ENCODE measurements at regions not wholly inside any gene's neighbourhood (a gene's known extent, or its start where the extent isn't known, plus 50 kb on each side); places are given as distances from the start of the nearest gene placed in this dataset.

DNA sequence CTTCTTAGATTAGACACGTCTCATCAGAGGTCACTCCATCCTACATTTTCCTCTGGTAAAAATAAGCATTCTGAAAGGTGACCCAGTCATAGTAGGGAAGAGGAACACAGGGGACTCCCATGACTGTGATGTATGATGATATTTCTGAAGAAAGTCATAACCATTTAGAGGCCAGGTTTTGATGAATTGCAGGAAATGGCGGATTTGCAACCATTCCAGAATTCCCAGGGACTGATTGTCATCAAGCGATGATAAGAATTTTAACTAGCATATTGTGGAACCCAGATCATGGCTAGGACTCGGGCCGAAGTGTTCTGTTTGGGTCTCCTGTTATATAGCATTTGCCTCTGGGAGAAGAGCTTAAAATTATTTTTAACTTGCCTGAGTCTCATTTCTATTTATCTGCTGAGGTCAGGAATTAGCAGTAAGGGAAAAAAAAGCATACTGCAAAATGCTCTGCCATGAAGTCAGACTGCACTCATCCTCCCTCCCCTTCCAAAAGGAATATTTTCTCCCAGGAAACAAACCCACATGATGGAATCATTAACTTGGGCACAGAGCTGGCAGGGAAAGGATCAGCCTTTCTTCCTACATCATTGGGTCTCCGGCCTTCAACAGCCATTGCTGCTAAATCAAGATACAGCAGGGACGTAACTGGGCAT, 286.7 kb downstream of the HLX start:
- Histone ChIP-seq H3K4me1 (peaks cover 2 to 67% (median 32%) of the 10 kb centered on the region in 6 donors), H3K36me3 (no peaks in the 10 kb centered on the region), H3K9me3 (peaks cover 0 to 4% (median 0%) of the 10 kb centered on the region in 8 donors), H3K27me3 (replicated peaks in 1 of 7) (peaks cover 0 to 8% (median 0%) of the 10 kb centered on the region in 7 donors), H3K27ac (peak overlapping the region in 3 of 8 donors; percentile 52 to 78 (median 75)), H3K4me3 (no peak overlapping the region)
- intact Hi-C loops (cut with DNase I; ENCODE audit: low total_unique reads), result no loop called here
- TF ChIP-seq POLR2AphosphoS5 (IDR thresholded peaks at IDR 0.05), result no peak
- no peak for TF ChIP-seq POLR2A (IDR thresholded peaks at IDR 0.05)
- TF ChIP-seq, protein P1, sequence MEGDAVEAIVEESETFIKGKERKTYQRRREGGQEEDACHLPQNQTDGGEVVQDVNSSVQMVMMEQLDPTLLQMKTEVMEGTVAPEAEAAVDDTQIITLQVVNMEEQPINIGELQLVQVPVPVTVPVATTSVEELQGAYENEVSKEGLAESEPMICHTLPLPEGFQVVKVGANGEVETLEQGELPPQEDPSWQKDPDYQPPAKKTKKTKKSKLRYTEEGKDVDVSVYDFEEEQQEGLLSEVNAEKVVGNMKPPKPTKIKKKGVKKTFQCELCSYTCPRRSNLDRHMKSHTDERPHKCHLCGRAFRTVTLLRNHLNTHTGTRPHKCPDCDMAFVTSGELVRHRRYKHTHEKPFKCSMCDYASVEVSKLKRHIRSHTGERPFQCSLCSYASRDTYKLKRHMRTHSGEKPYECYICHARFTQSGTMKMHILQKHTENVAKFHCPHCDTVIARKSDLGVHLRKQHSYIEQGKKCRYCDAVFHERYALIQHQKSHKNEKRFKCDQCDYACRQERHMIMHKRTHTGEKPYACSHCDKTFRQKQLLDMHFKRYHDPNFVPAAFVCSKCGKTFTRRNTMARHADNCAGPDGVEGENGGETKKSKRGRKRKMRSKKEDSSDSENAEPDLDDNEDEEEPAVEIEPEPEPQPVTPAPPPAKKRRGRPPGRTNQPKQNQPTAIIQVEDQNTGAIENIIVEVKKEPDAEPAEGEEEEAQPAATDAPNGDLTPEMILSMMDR (IDR thresholded peaks at IDR 0.05 in 8 of 11, conservative IDR thresholded peaks at IDR 0.05 in 3 of 11), result no peak
- DNase-seq, result no peak
- WGBS, 5 donors, result 62 to 81% (median 78%) methylated on average over 7 of the region's 7 CpGs

DNA sequence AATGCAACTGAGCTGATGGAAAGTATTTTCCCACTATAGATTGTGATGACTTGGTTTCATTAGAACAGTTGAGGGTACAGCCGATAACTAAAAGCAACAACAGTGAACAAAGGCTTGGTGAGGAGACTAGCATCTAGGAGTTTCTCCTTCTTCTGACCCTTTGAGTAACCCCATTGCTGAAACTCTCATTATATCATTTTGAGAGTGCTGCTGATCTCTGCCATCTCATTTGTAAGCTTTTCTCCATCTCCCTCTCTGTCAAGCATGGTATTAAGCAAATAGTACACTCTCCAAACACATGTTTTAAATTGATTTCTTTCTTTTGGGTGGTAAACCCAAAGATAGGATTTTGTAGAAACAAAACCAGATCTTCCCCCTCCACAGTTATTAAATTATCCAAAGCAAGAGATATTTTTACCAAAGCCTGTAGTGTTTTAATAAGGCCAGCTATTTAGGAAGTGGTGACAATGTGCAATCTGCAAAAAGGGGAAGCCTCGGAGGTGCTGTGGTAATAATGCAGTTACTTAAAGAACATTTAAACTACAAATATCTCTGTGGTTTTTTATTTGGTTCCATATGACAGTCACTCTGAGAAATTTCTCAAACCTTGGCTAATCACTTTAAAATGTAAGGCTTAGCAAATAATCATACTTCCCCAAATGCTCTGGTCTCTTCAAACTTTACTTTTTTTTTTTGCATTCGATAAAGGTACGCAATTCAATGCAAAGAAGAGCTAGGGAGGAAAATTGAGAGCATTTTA, 287.5 kb downstream of the HLX start:
- H3K4me1 ChIP-seq, result peaks cover 2 to 60% (median 28%) of the 10 kb centered on the region in 6 donors
- DNase-seq, result no peak
- peaks cover 0 to 11% (median 6%) of the 10 kb centered on the region in 8 donors for H3K9me3 ChIP-seq
- TF ChIP-seq POLR2A (IDR thresholded peaks at IDR 0.05), result no peak
- TF ChIP-seq, protein P1 (IDR thresholded peaks at IDR 0.05 in 8 of 11, conservative IDR thresholded peaks at IDR 0.05 in 3 of 11), result peak in 1 of 11 experiments; percentile 5
- 25 to 52% (median 33%) methylated on average over 4 of the region's 4 CpGs for WGBS, 5 donors
- no peaks in the 10 kb centered on the region for H3K36me3 ChIP-seq
- H3K27me3 ChIP-seq (replicated peaks in 1 of 7), result peaks cover 0 to 8% (median 0%) of the 10 kb centered on the region in 7 donors
- H3K4me3 ChIP-seq, result peak overlapping the region in 1 of 8 donors; percentile 24
- peak overlapping the region in 7 of 8 donors; percentile 40 to 78 (median 71) for H3K27ac ChIP-seq
- intact Hi-C loops (cut with DNase I; ENCODE audit: low total_unique reads), result no loop called here

DNA sequence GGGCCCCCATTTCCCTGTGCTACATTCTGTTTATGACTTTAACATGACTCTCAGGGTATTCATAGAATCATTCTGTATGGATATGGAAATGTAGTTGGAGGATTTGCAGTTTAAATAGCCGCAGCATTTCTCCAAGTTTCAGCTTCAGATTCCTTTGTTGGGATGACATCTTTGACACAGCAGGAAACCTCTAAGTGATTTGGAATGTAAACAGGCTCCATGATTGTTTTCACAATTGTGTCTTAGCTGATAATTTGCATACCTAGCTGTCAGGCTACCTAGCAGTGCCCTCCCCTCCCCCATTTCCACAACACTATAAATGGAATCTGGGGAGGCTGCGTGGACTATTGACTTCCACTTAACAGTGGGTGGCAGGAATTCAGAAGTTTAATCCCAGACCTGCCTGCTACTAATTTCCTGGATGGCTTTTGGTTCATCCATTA, 290.2 kb downstream of the HLX start:
- peaks cover 2 to 39% (median 18%) of the 10 kb centered on the region in 6 donors for H3K4me1 ChIP-seq
- DNase-seq, result no peak
- TF ChIP-seq POLR2A (IDR thresholded peaks at IDR 0.05) (no peak), POLR2AphosphoS5 (IDR thresholded peaks at IDR 0.05) (no peak)
- TF ChIP-seq, protein P1 (IDR thresholded peaks at IDR 0.05 in 8 of 11, conservative IDR thresholded peaks at IDR 0.05 in 3 of 11), result no peak
- H3K9me3 ChIP-seq, result peaks cover 0 to 19% (median 13%) of the 10 kb centered on the region in 8 donors
- WGBS, 5 donors, result 75 to 94% (median 84%) methylated on average over 2 of the region's 2 CpGs
- intact Hi-C loops (cut with DNase I; ENCODE audit: low total_unique reads), result no loop called here
- peaks cover 0 to 8% (median 0%) of the 10 kb centered on the region in 7 donors for H3K27me3 ChIP-seq (replicated peaks in 1 of 7)
- H3K4me3 ChIP-seq, result no peak overlapping the region
- H3K27ac ChIP-seq, result no peak overlapping the region
- no peaks in the 10 kb centered on the region for H3K36me3 ChIP-seq

DNA sequence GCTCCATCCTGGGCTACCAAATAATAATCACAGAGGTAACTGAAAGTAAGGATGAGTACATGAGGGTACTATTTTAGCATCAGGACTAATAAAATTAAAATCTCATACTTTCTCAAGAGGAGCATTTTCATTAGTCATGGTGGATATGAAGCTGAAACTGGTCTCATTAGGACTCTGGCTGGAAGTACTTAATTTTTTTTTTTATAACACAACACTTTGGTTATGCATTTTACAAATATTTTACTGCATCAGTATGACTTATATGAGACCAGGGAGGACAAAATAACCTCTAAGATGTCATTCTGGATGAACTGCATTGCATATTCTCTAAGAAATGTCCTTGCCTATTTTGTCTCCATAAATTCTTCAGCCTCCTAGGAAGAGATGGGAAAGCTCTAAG, 290.9 kb downstream of the HLX start:
- H3K9me3 ChIP-seq, result peaks cover 0 to 19% (median 13%) of the 10 kb centered on the region in 8 donors
- H3K4me1 ChIP-seq, result peaks cover 2 to 33% (median 17%) of the 10 kb centered on the region in 6 donors
- H3K4me3 ChIP-seq, result no peak overlapping the region
- H3K27me3 ChIP-seq (replicated peaks in 1 of 7), result peaks cover 0 to 3% (median 0%) of the 10 kb centered on the region in 7 donors
- no peaks in the 10 kb centered on the region for H3K36me3 ChIP-seq
- intact Hi-C loops (cut with DNase I; ENCODE audit: low total_unique reads), result no loop called here
- TF ChIP-seq, protein P1 (IDR thresholded peaks at IDR 0.05 in 8 of 11, conservative IDR thresholded peaks at IDR 0.05 in 3 of 11), result no peak
- no peak for TF ChIP-seq POLR2AphosphoS5 (IDR thresholded peaks at IDR 0.05)
- TF ChIP-seq POLR2A (IDR thresholded peaks at IDR 0.05), result no peak
- no peak for DNase-seq
- H3K27ac ChIP-seq, result no peak overlapping the region

Measured in spleen (tissue), 11 donors.